ENCODE measurements at regions not wholly inside any gene's neighbourhood (a gene's known extent, or its start where the extent isn't known, plus 50 kb on each side); places are given as distances from the start of the nearest gene placed in this dataset.
A peak's percentile ranks its signal among the peaks of the same experiment; 100 is the strongest.

DNA sequence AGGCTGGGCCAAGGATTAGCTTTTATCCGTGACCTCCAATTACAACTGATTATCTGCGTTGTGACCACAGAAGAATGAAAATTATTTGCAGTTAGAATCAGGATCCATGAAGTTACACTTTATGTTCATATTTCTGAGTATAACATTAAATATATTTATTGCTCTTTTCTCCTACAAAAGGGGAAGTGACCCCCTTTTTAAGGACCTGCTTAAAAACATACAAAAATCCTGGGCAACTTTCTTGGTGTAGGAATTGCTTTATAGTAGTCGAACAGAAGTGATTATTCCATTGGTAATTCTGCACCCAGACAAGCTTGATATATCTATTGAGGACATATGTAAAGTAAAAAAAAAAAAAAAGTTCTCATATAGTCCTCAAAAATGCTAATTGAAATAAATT lies 208.7 kb downstream of the MRPL39 start:
- Histone ChIP-seq H3K4me3 (ENCODE audit: control extremely low read depth in 1 of 5, extremely low read depth in 1 of 5, insufficient read depth in 1 of 5, low read depth in 2 of 5, low read length in 4 of 5) (no peak overlapping the region), H3K4me2 (replicated peaks; ENCODE audit: low read depth, low read length, poor library complexity, severe bottlenecking) (no peak overlapping the region), H3K9me3 (ENCODE audit: control extremely low read depth in 1 of 3, control insufficient read depth in 2 of 3, insufficient read depth in 1 of 3, low read length in 2 of 3) (peaks cover 0 to 3% (median 0%) of the 10 kb centered on the region in 3 donors), H3K4me1 (ENCODE audit: control insufficient read depth in 2 of 2, insufficient read depth in 2 of 2, low read length in 2 of 2) (peaks cover 3 to 7% of the 10 kb centered on the region in 2 donors), H3K9ac (ENCODE audit: low read length) (no peak overlapping the region), H3K36me3 (replicated peaks in 1 of 2; ENCODE audit: control extremely low read depth in 1 of 2, control insufficient read depth in 1 of 2, extremely low read depth in 1 of 2, insufficient read depth in 2 of 2, low read length in 1 of 2) (no peaks in the 10 kb centered on the region), H2AFZ (ENCODE audit: insufficient read depth, low read depth, low read length, poor library complexity, severe bottlenecking) (no peak overlapping the region), H3K27ac (ENCODE audit: low read length in 2 of 2) (no peak overlapping the region), H4K20me1 (ENCODE audit: control insufficient read depth, insufficient read depth, low read length, poor library complexity, severe bottlenecking) (no peaks in the 10 kb centered on the region), H3K79me2 (ENCODE audit: control insufficient read depth, insufficient read depth, low read length) (no peaks in the 10 kb centered on the region), H3K27me3 (replicated peaks in 1 of 4; ENCODE audit: control extremely low read depth in 1 of 4, control insufficient read depth in 3 of 4, insufficient read depth in 4 of 4, low read length in 3 of 4) (no peaks in the 10 kb centered on the region)
- POLR2A ChIA-PET = no interaction called here
- no CpG with 5 or more reads among the region's 3 CpGs for WGBS (ENCODE audit: insufficient coverage)
- CTCF ChIA-PET = interaction anchor here (0.6 kb wide), 1 partner anchor 29 kb away, joined by 3 read pairs; no protein-coding TSS in a partner anchor
- H3K27me3 Mint-ChIP-seq = no peaks in the 10 kb centered on the region
- DNase-seq (no peak), ATAC-seq (ENCODE audit: low read depth) (no peak)
- H3K4me1 Mint-ChIP-seq = peaks cover 13% of the 10 kb centered on the region
- H3K27ac Mint-ChIP-seq = no peak overlapping the region
- intact Hi-C loops (cut with micrococcal nuclease) = no loop called here
- no peaks in the 10 kb centered on the region for H3K9me3 Mint-ChIP-seq (ENCODE audit: insufficient read depth)
- no peak overlapping the region for H3K4me3 Mint-ChIP-seq
- no peak for TF ChIP-seq EZH2 (IDR thresholded peaks at IDR 0.05; ENCODE audit: borderline replicate concordance, insufficient read depth, low read depth, low read length, poor library complexity, severe bottlenecking)
- TF ChIP-seq, protein P1, sequence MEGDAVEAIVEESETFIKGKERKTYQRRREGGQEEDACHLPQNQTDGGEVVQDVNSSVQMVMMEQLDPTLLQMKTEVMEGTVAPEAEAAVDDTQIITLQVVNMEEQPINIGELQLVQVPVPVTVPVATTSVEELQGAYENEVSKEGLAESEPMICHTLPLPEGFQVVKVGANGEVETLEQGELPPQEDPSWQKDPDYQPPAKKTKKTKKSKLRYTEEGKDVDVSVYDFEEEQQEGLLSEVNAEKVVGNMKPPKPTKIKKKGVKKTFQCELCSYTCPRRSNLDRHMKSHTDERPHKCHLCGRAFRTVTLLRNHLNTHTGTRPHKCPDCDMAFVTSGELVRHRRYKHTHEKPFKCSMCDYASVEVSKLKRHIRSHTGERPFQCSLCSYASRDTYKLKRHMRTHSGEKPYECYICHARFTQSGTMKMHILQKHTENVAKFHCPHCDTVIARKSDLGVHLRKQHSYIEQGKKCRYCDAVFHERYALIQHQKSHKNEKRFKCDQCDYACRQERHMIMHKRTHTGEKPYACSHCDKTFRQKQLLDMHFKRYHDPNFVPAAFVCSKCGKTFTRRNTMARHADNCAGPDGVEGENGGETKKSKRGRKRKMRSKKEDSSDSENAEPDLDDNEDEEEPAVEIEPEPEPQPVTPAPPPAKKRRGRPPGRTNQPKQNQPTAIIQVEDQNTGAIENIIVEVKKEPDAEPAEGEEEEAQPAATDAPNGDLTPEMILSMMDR (IDR thresholded peaks at IDR 0.05) = no peak

DNA sequence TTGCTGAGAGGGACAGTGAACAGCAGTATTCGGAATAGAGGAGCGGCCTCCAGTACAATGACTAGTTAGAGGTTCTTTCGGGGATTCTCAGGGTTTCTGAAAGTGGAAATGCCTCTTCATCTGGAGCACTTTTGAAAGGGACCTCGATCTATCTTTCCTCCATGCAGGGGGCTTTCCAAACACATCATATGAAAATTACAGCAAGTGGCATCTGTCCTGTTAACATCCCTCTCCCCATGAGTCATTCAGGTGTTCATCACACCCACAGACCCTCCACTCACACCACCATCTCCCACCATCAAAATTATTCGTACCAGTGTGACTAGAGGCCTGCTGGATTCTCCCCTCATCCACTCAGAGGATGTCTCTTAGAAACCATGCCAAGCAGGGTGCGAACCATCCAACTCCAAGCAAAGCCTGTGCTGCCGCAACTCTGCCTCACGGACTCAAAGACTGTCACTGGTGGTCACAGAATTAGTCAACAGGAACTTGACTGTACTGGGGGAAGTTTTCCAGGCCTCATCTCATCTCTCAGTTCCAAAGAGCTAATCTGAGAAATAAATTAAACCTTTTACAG lies 211.1 kb downstream of the MRPL39 start:
- H3K4me2 ChIP-seq (replicated peaks; ENCODE audit: low read depth, low read length, poor library complexity, severe bottlenecking) = peak overlapping the region; percentile 7
- ATAC-seq (ENCODE audit: low read depth) = peak; percentile 49
- peak overlapping the region; percentile 65 for H3K27ac Mint-ChIP-seq

More for the DNA sequence above, 211.1 kb downstream of the MRPL39 start:
- Histone ChIP-seq H3K27ac (ENCODE audit: low read length in 2 of 2) (no peak overlapping the region), H4K20me1 (ENCODE audit: control insufficient read depth, insufficient read depth, low read length, poor library complexity, severe bottlenecking) (no peaks in the 10 kb centered on the region), H3K79me2 (ENCODE audit: control insufficient read depth, insufficient read depth, low read length) (no peaks in the 10 kb centered on the region), H3K27me3 (replicated peaks in 1 of 4; ENCODE audit: control extremely low read depth in 1 of 4, control insufficient read depth in 3 of 4, insufficient read depth in 4 of 4, low read length in 3 of 4) (no peaks in the 10 kb centered on the region), H3K9me3 (ENCODE audit: control extremely low read depth in 1 of 3, control insufficient read depth in 2 of 3, insufficient read depth in 1 of 3, low read length in 2 of 3) (no peaks in the 10 kb centered on the region), H3K4me3 (ENCODE audit: control extremely low read depth in 1 of 5, extremely low read depth in 1 of 5, insufficient read depth in 1 of 5, low read depth in 2 of 5, low read length in 4 of 5) (no peak overlapping the region), H2AFZ (ENCODE audit: insufficient read depth, low read depth, low read length, poor library complexity, severe bottlenecking) (peak overlapping the region; percentile 38), H3K36me3 (replicated peaks in 1 of 2; ENCODE audit: control extremely low read depth in 1 of 2, control insufficient read depth in 1 of 2, extremely low read depth in 1 of 2, insufficient read depth in 2 of 2, low read length in 1 of 2) (no peaks in the 10 kb centered on the region), H3K9ac (ENCODE audit: low read length) (peak overlapping the region; percentile 29), H3K4me1 (ENCODE audit: control insufficient read depth in 2 of 2, insufficient read depth in 2 of 2, low read length in 2 of 2) (peaks cover 3 to 7% of the 10 kb centered on the region in 2 donors)
- no peak for TF ChIP-seq EZH2 (IDR thresholded peaks at IDR 0.05; ENCODE audit: borderline replicate concordance, insufficient read depth, low read depth, low read length, poor library complexity, severe bottlenecking)
- TF ChIP-seq, protein P1 (IDR thresholded peaks at IDR 0.05) = no peak
- DNase-seq = peak; percentile 35
- 67% methylated on average over 6 of the region's 8 CpGs for WGBS (ENCODE audit: insufficient coverage)
- peak overlapping the region; percentile 64 for H3K4me3 Mint-ChIP-seq
- POLR2A ChIA-PET = no interaction called here
- no peaks in the 10 kb centered on the region for H3K27me3 Mint-ChIP-seq
- CTCF ChIA-PET = interaction anchor here (2.8 kb wide), 1 partner anchor 11 kb away, joined by 16 read pairs; no protein-coding TSS in a partner anchor
- intact Hi-C loops (cut with micrococcal nuclease) = no loop called here
- H3K4me1 Mint-ChIP-seq = peaks cover 8% of the 10 kb centered on the region
- H3K9me3 Mint-ChIP-seq (ENCODE audit: insufficient read depth) = no peaks in the 10 kb centered on the region

Measured in B cell (primary cell).